ENCODE measurements at regions not wholly inside any gene's neighbourhood (a gene's known extent, or its start where the extent isn't known, plus 50 kb on each side); places are given as distances from the start of the nearest gene placed in this dataset.

- TF ChIP-seq FOXP2 (optimal IDR thresholded peaks at IDR 0.05; ENCODE audit: control extremely low read depth, extremely low read length, insufficient read depth): no peak
- no peak for TF ChIP-seq EZH2 (IDR thresholded peaks at IDR 0.05)
Observed at GRCh38 chr1:227369102-227369760, 50.9 kb upstream of the CDC42BPA start.

Measured in SK-N-MC (cell line).